ENCODE measurements at regions not wholly inside any gene's neighbourhood (a gene's known extent, or its start where the extent isn't known, plus 50 kb on each side); places are given as distances from the start of the nearest gene placed in this dataset.

- TF ChIP-seq ZBTB7A (CRISPR knock-in tag; IDR thresholded peaks at IDR 0.05) (peak; percentile 91; the same call in 1 of the 2 replicates), BCL3 (CRISPR knock-in tag; IDR thresholded peaks at IDR 0.05) (peak; percentile 98), ZNF629 (CRISPR knock-in tag; conservative IDR thresholded peaks at IDR 0.05) (no peak; the same call in 1 of the 2 replicates), ZNF737 (CRISPR knock-in tag; IDR thresholded peaks at IDR 0.05; ENCODE audit: borderline replicate concordance) (no peak), ZNF556 (CRISPR knock-in tag; IDR thresholded peaks at IDR 0.05; ENCODE audit: borderline replicate concordance) (peak; percentile 86; the same call in 1 of the 2 replicates), MLX (CRISPR knock-in tag; IDR thresholded peaks at IDR 0.05) (0 out of 2 replicates have a peak, but pooled peaks have one; percentile 47), HES4 (CRISPR knock-in tag; IDR thresholded peaks at IDR 0.05; ENCODE audit: borderline replicate concordance) (no peak; the same call in 1 of the 2 replicates), ARNT (IDR thresholded peaks at IDR 0.05) (no peak), PCBP2 (optimal IDR thresholded peaks at IDR 0.05; ENCODE audit: low read depth, low read length, poor library complexity, severe bottlenecking) (no peak), ZNF30 (CRISPR knock-in tag; IDR thresholded peaks at IDR 0.05) (no peak), FOXA1 (IDR thresholded peaks at IDR 0.05) (peak; percentile 41; the same call in 1 of the 2 replicates), FOXA1 (CRISPR knock-in tag; IDR thresholded peaks at IDR 0.05) (peak; percentile 92), ZNF749 (CRISPR knock-in tag; IDR thresholded peaks at IDR 0.05; ENCODE audit: borderline replicate concordance) (no peak), ZFP90 (CRISPR knock-in tag; IDR thresholded peaks at IDR 0.05; ENCODE audit: borderline replicate concordance) (peak; percentile 84; the same call in 1 of the 2 replicates), ZNF850 (CRISPR knock-in tag; conservative IDR thresholded peaks at IDR 0.05) (no peak), ZKSCAN1 (IDR thresholded peaks at IDR 0.05; ENCODE audit: low read length) (no peak), ZNF160 (CRISPR knock-in tag; IDR thresholded peaks at IDR 0.05) (peak; percentile 53; the same call in 1 of the 2 replicates), ZNF451 (CRISPR knock-in tag; IDR thresholded peaks at IDR 0.05) (peak; percentile 79; the same call in 1 of the 2 replicates), RFX1 (IDR thresholded peaks at IDR 0.05) (no peak), SIN3B (IDR thresholded peaks at IDR 0.05; ENCODE audit: low read length) (no peak), ATF1 (CRISPR knock-in tag; IDR thresholded peaks at IDR 0.05) (no peak)
- TF ChIP-seq, protein P1, sequence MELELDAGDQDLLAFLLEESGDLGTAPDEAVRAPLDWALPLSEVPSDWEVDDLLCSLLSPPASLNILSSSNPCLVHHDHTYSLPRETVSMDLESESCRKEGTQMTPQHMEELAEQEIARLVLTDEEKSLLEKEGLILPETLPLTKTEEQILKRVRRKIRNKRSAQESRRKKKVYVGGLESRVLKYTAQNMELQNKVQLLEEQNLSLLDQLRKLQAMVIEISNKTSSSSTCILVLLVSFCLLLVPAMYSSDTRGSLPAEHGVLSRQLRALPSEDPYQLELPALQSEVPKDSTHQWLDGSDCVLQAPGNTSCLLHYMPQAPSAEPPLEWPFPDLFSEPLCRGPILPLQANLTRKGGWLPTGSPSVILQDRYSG (CRISPR knock-in tag; IDR thresholded peaks at IDR 0.05), result no peak
- TF ChIP-seq, protein P2, sequence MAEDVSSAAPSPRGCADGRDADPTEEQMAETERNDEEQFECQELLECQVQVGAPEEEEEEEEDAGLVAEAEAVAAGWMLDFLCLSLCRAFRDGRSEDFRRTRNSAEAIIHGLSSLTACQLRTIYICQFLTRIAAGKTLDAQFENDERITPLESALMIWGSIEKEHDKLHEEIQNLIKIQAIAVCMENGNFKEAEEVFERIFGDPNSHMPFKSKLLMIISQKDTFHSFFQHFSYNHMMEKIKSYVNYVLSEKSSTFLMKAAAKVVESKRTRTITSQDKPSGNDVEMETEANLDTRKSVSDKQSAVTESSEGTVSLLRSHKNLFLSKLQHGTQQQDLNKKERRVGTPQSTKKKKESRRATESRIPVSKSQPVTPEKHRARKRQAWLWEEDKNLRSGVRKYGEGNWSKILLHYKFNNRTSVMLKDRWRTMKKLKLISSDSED (CRISPR knock-in tag; IDR thresholded peaks at IDR 0.05), result no peak
- TF ChIP-seq, protein P3, sequence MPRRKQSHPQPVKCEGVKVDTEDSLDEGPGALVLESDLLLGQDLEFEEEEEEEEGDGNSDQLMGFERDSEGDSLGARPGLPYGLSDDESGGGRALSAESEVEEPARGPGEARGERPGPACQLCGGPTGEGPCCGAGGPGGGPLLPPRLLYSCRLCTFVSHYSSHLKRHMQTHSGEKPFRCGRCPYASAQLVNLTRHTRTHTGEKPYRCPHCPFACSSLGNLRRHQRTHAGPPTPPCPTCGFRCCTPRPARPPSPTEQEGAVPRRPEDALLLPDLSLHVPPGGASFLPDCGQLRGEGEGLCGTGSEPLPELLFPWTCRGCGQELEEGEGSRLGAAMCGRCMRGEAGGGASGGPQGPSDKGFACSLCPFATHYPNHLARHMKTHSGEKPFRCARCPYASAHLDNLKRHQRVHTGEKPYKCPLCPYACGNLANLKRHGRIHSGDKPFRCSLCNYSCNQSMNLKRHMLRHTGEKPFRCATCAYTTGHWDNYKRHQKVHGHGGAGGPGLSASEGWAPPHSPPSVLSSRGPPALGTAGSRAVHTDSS (CRISPR knock-in tag; conservative IDR thresholded peaks at IDR 0.05), result no peak
These were observed 66.9 kb upstream of the TINAGL1 start (continued) for GRCh38 chr1:31509124-31510072.

All from HepG2 (cell line).